ENCODE measurements at regions not wholly inside any gene's neighbourhood (a gene's known extent, or its start where the extent isn't known, plus 50 kb on each side); places are given as distances from the start of the nearest gene placed in this dataset.

GRCh38 chr4:32488690-32489089 lies 1768.5 kb downstream of the PCDH7 start:
- DNase-seq (no peak), ATAC-seq (ENCODE audit: low read depth) (no peak)
- Mint-ChIP-seq H3K36me3 (ENCODE audit: low read depth) (no peaks in the 10 kb centered on the region), H3K27me3 (no peaks in the 10 kb centered on the region), H3K4me3 (no peak overlapping the region), H3K4me1 (no peaks in the 10 kb centered on the region), H3K27ac (no peak overlapping the region), H3K9me3 (no peaks in the 10 kb centered on the region)
- TF ChIP-seq, protein P1, sequence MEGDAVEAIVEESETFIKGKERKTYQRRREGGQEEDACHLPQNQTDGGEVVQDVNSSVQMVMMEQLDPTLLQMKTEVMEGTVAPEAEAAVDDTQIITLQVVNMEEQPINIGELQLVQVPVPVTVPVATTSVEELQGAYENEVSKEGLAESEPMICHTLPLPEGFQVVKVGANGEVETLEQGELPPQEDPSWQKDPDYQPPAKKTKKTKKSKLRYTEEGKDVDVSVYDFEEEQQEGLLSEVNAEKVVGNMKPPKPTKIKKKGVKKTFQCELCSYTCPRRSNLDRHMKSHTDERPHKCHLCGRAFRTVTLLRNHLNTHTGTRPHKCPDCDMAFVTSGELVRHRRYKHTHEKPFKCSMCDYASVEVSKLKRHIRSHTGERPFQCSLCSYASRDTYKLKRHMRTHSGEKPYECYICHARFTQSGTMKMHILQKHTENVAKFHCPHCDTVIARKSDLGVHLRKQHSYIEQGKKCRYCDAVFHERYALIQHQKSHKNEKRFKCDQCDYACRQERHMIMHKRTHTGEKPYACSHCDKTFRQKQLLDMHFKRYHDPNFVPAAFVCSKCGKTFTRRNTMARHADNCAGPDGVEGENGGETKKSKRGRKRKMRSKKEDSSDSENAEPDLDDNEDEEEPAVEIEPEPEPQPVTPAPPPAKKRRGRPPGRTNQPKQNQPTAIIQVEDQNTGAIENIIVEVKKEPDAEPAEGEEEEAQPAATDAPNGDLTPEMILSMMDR (IDR thresholded peaks at IDR 0.05): no peak
- intact Hi-C loops (cut with micrococcal nuclease): no loop called here
- POLR2A ChIA-PET: no interaction called here
- CTCF ChIA-PET: no interaction called here

DNA sequence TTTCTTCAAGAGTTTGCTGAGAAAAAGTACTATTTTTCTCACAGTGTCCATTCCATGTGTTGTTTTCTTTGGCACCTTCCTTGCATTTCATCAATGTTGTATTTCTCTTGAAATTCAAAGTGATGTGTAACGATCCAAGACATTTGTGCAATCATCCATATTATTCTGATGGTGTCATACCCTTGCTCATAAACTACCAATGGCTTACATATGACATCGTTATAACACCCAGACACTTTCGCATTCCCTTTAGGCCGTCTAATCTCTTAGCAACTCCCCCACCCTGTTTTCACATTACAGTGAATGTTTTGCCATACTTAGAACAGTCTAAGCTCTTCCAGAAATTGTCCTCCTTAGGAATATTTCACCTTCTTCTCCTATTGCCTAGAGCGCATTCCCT lies 1779.0 kb downstream of the PCDH7 start:
- intact Hi-C loops (cut with micrococcal nuclease): no loop called here
- ATAC-seq (ENCODE audit: low read depth) (no peak), DNase-seq (no peak)
- TF ChIP-seq, protein P1 (IDR thresholded peaks at IDR 0.05): no peak
- POLR2A ChIA-PET: no interaction called here
- Mint-ChIP-seq H3K36me3 (ENCODE audit: low read depth) (no peaks in the 10 kb centered on the region), H3K4me1 (no peaks in the 10 kb centered on the region), H3K4me3 (no peak overlapping the region), H3K27ac (no peak overlapping the region), H3K9me3 (peaks cover 5% of the 10 kb centered on the region), H3K27me3 (no peaks in the 10 kb centered on the region)
- CTCF ChIA-PET: no interaction called here

GRCh38 chr4:32503241-32503640 lies 1783.1 kb downstream of the PCDH7 start:
- no peak for ATAC-seq (ENCODE audit: low read depth)
- H3K36me3 Mint-ChIP-seq (ENCODE audit: low read depth): no peaks in the 10 kb centered on the region
- H3K4me3 Mint-ChIP-seq: no peak overlapping the region
- TF ChIP-seq, protein P1 (IDR thresholded peaks at IDR 0.05): no peak
- H3K9me3 Mint-ChIP-seq: peaks cover 9% of the 10 kb centered on the region
- CTCF ChIA-PET: no interaction called here
- DNase-seq: no peak
- POLR2A ChIA-PET: no interaction called here
- H3K4me1 Mint-ChIP-seq: no peaks in the 10 kb centered on the region
- intact Hi-C loops (cut with micrococcal nuclease): no loop called here
- H3K27ac Mint-ChIP-seq: no peak overlapping the region
- H3K27me3 Mint-ChIP-seq: no peaks in the 10 kb centered on the region

- CTCF ChIA-PET: no interaction called here
- H3K36me3 Mint-ChIP-seq (ENCODE audit: low read depth): no peaks in the 10 kb centered on the region
- POLR2A ChIA-PET: no interaction called here
- H3K9me3 Mint-ChIP-seq: peaks cover 8% of the 10 kb centered on the region
- H3K4me3 Mint-ChIP-seq: no peak overlapping the region
- intact Hi-C loops (cut with micrococcal nuclease): no loop called here
- no peak overlapping the region for H3K27ac Mint-ChIP-seq
- no peaks in the 10 kb centered on the region for H3K4me1 Mint-ChIP-seq
- TF ChIP-seq, protein P1 (IDR thresholded peaks at IDR 0.05): no peak
- DNase-seq: no peak
- no peak for ATAC-seq (ENCODE audit: low read depth)
- H3K27me3 Mint-ChIP-seq: no peaks in the 10 kb centered on the region
These were observed 1785.9 kb downstream of the PCDH7 start for GRCh38 chr4:32506067-32506466.

DNA sequence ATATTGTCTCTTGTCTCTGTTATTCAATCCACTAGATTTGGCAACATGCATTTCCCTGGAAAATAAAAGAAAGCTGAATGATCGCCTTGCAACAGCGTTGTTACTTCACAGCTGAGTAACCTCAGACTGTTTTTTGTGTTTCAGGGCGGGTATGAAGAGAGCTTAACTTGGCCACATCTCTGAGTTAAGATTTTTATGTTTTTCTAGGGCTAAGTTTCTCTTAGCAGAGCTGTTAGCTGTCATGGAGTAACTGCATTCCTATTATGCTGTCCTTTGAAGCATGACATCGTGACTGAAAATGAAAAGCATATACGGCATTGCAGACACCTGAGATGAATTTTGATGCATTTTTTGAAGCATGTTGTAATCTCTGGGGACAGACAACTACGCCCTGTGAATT lies 1798.9 kb downstream of the PCDH7 start:
- Mint-ChIP-seq H3K4me1 (no peaks in the 10 kb centered on the region), H3K36me3 (ENCODE audit: low read depth) (no peaks in the 10 kb centered on the region), H3K9me3 (peaks cover 4% of the 10 kb centered on the region), H3K27me3 (no peaks in the 10 kb centered on the region), H3K4me3 (no peak overlapping the region), H3K27ac (no peak overlapping the region)
- ChIA-PET POLR2A (no interaction called here), CTCF (no interaction called here)
- intact Hi-C loops (cut with micrococcal nuclease): no loop called here
- no peak for DNase-seq
- TF ChIP-seq, protein P1 (IDR thresholded peaks at IDR 0.05): no peak
- no peak for ATAC-seq (ENCODE audit: low read depth)

Data from activated B cell treated with CpG ODN at 0.5 μM for 24 hours (primary cell).